Mesendoderm (in vitro differentiated cells): ENCODE measurements at regions not wholly inside any gene's neighbourhood (a gene's known extent, or its start where the extent isn't known, plus 50 kb on each side); places are given as distances from the start of the nearest gene placed in this dataset.
"Not testable (repeated sequence)": the region's sequence is repeated elsewhere in the genome, so short reads cannot be mapped to it uniquely, and the experiment has no call there.

ENCODE experiments used
- DNase-seq: peaks from one replicate; pipeline ENCODE4 v3.0.0; 2013
- H2AK5ac ChIP-seq: 2 replicates; pipeline ENCODE4 v1.6.1; 2013; ENCODE audit warnings: low read length, inconsistent platforms
- H2BK120ac ChIP-seq: 2 replicates; pipeline ENCODE4 v1.6.1; 2013; ENCODE audit warnings: low read depth, mild to moderate bottlenecking, low read length, moderate library complexity, mixed read lengths
- H2BK15ac ChIP-seq: replicated peaks from 2 replicates; pipeline ENCODE4 v1.6.1; 2013; ENCODE audit warnings: low read depth, mild to moderate bottlenecking, moderate library complexity
- H2BK5ac ChIP-seq: 2 replicates; pipeline ENCODE4 v1.6.1; 2013; ENCODE audit warnings: low read length, inconsistent platforms
- H3K18ac ChIP-seq: 2 replicates; pipeline ENCODE4 v1.6.1; 2013; ENCODE audit warnings: mild to moderate bottlenecking, low read length, mixed read lengths
- H3K23ac ChIP-seq: one replicate; pipeline ENCODE4 v1.6.1; 2013; ENCODE audit warnings: low read length
- H3K27ac ChIP-seq: 2 replicates; pipeline ENCODE4 v1.5.1; 2013; ENCODE audit warnings: low read depth, mild to moderate bottlenecking, inconsistent platforms, low read length, moderate library complexity
- H3K27me3 ChIP-seq: 2 replicates; pipeline ENCODE4 v1.6.1; 2013; ENCODE audit warnings: low read length, control low read depth, mild to moderate bottlenecking, inconsistent platforms; ENCODE audit not compliant: insufficient read depth, poor library complexity
- H3K36me3 ChIP-seq: 2 replicates; pipeline ENCODE4 v1.6.1; 2013; ENCODE audit warnings: low read length, inconsistent platforms; ENCODE audit not compliant: control insufficient read depth, insufficient read depth
- H3K4ac ChIP-seq: one replicate; pipeline ENCODE4 v1.6.1; 2013; ENCODE audit warnings: low read depth, mild to moderate bottlenecking, low read length, moderate library complexity
- H3K4me1 ChIP-seq: 2 replicates; pipeline ENCODE4 v1.6.1; 2013; ENCODE audit warnings: low read depth, low read length, inconsistent platforms; ENCODE audit not compliant: control insufficient read depth
- H3K4me2 ChIP-seq: 2 replicates; pipeline ENCODE4 v1.6.1; 2013; ENCODE audit warnings: low read length
- H3K4me3 ChIP-seq: 2 replicates; pipeline ENCODE4 v1.5.1; 2013; ENCODE audit warnings: mild to moderate bottlenecking, low read length
- H3K56ac ChIP-seq: one replicate; pipeline ENCODE4 v1.6.1; 2013; ENCODE audit warnings: low read length
- H3K79me1 ChIP-seq: 2 replicates; pipeline ENCODE4 v1.6.1; 2013; ENCODE audit warnings: low read length, inconsistent platforms
- H3K79me2 ChIP-seq: 2 replicates; pipeline ENCODE4 v1.6.1; 2013; ENCODE audit warnings: mild to moderate bottlenecking, low read length; ENCODE audit not compliant: control insufficient read depth, insufficient read depth
- H3K9ac ChIP-seq: 2 replicates; pipeline ENCODE4 v1.6.1; 2013; ENCODE audit warnings: low read length, inconsistent platforms
- H4K5ac ChIP-seq: one replicate; pipeline ENCODE4 v1.6.1; 2013; ENCODE audit warnings: low read length
- H4K8ac ChIP-seq: one replicate; pipeline ENCODE4 v1.6.1; 2013; ENCODE audit warnings: low read depth, mild to moderate bottlenecking, control low read depth, low read length, moderate library complexity
- WGBS: extraction: QIAGEN DNeasy Blood & Tissue Kit; methylation state at CpG from one replicate; pipeline ENCODE4 v1.1.7; 2013; ENCODE audit warnings: low lambda C conversion rate, missing lambda C conversion rate; ENCODE audit not compliant: insufficient coverage; ENCODE audit errors: extremely low coverage; 5-methylcytosine and 5-hydroxymethylcytosine counted together

DNA sequence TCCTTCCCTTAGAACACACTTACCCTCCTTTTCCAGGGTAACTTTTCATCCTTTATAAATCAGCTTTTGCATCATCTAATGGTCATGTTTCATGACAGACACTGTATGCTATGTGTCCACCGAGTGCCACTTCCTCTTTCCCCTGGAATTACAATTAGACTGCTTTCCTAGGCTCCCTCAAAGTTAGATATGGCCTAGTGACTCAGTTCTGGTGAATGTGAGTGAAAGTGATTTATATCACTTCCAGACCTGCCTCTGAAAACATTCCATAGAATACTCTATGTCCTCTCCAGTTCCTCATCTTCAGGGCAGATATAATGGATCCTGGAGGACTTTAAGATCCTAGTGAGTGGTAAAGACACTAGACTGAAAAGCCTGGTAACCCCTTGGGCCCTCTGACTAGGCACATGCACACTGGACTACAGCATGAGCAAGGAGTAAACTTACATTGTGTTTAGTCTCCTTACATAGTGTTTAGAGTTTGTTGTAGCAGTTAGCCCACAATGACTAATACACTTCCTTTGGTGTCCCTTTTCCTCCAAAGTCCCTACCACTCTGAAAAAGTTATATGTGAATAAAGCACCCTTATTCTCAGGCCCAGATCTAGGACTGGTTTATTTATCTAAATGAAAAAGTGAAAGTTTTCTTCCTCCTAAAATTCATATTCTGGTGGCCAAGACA is 59.3 kb downstream of the GPR88 start:
- H2BK120ac ChIP-seq = no peak overlapping the region
- no peak overlapping the region for H2BK5ac ChIP-seq
- no peaks in the 10 kb centered on the region for H3K79me1 ChIP-seq
- no peak overlapping the region for H4K8ac ChIP-seq
- H3K27ac ChIP-seq = no peak overlapping the region
- H3K4me3 ChIP-seq = no peak overlapping the region
- no peak overlapping the region for H3K9ac ChIP-seq
- H3K4me2 ChIP-seq = no peak overlapping the region
- no peak overlapping the region for H3K23ac ChIP-seq
- no CpG with 5 or more reads among the region's 1 CpG for WGBS
- no peak overlapping the region for H3K18ac ChIP-seq
- H3K36me3 ChIP-seq = no peaks in the 10 kb centered on the region
- H3K4ac ChIP-seq = no peak overlapping the region
- no peak overlapping the region for H3K56ac ChIP-seq
- H2AK5ac ChIP-seq = no peak overlapping the region
- H3K4me1 ChIP-seq = no peaks in the 10 kb centered on the region
- no peak overlapping the region for H4K5ac ChIP-seq
- peak; percentile 45 for DNase-seq
- no peaks in the 10 kb centered on the region for H3K27me3 ChIP-seq
- no peaks in the 10 kb centered on the region for H3K79me2 ChIP-seq
- H2BK15ac ChIP-seq = no peak overlapping the region

DNA sequence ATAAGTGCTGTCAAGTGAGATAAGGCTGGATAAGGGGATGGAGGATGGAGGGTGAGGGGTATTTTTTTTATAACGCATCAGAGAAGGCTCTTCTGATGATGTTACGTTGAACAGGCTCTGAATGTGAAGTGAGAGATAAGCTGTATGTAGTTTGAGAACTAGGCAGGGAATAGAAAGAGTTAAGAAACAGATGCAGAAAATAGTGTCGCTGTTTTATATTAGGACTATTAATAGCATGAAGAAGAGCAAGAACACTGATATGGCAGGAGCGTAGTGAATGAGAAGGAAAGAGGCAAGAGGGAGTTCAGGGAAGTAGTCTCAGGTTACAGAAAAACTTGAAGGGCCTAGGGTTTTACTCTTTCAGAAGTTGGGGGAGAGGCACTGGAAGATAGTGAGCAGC is 59.8 kb downstream of the GPR88 start:
- Histone ChIP-seq H3K79me2 (no peaks in the 10 kb centered on the region), H3K4me3 (no peak overlapping the region), H3K4ac (no peak overlapping the region), H3K4me2 (no peak overlapping the region), H2BK120ac (no peak overlapping the region), H2BK5ac (no peak overlapping the region), H3K23ac (no peak overlapping the region), H3K36me3 (no peaks in the 10 kb centered on the region), H3K56ac (no peak overlapping the region), H2AK5ac (no peak overlapping the region), H3K79me1 (no peaks in the 10 kb centered on the region), H4K5ac (no peak overlapping the region), H3K27ac (no peak overlapping the region), H2BK15ac (no peak overlapping the region), H4K8ac (no peak overlapping the region), H3K4me1 (no peaks in the 10 kb centered on the region), H3K27me3 (no peaks in the 10 kb centered on the region), H3K9ac (no peak overlapping the region), H3K18ac (no peak overlapping the region)
- no peak for DNase-seq
- WGBS = no CpG with 5 or more reads among the region's 4 CpGs

GRCh38 chr1:100600377-100600776 is 62.4 kb downstream of the GPR88 start:
- H2BK15ac ChIP-seq, H3K18ac ChIP-seq, H3K23ac ChIP-seq, H3K9ac ChIP-seq, H3K79me2 ChIP-seq, H3K36me3 ChIP-seq, H2BK120ac ChIP-seq, H3K4ac ChIP-seq, H4K8ac ChIP-seq, H3K56ac ChIP-seq, H3K79me1 ChIP-seq, H3K4me1 ChIP-seq, H3K4me3 ChIP-seq, H3K27ac ChIP-seq, H4K5ac ChIP-seq, H2BK5ac ChIP-seq, H3K27me3 ChIP-seq, H2AK5ac ChIP-seq, DNase-seq, H3K4me2 ChIP-seq: not testable (repeated sequence)
- no CpG with 5 or more reads among the region's 2 CpGs for WGBS

DNA sequence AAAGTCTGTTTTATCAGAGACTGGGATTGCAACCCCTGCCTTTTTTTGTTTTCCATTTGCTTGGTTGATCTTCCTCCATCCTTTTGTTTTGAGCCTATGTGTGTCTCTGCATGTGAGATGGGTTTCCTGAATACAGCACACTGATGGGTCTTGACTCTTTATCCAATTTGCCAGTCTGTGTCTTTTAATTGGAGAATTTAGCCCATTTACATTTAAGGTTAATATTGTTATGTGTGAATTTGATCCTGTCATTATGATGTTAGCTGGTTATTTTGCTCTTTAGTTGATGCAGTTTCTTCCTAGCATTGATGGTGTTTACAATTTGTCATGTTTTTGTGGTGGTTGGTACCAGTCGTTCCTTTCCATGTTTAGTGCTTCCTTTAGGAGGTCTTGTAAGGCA is 64.1 kb downstream of the GPR88 start:
- not testable (repeated sequence) for H3K56ac ChIP-seq, H2BK5ac ChIP-seq, H3K23ac ChIP-seq, DNase-seq, H3K4me2 ChIP-seq, H3K79me2 ChIP-seq, H2BK15ac ChIP-seq, H3K36me3 ChIP-seq, H2AK5ac ChIP-seq, H3K9ac ChIP-seq, H4K8ac ChIP-seq, H4K5ac ChIP-seq, H2BK120ac ChIP-seq, H3K18ac ChIP-seq, H3K79me1 ChIP-seq, H3K27me3 ChIP-seq, H3K27ac ChIP-seq, H3K4me1 ChIP-seq, H3K4ac ChIP-seq, H3K4me3 ChIP-seq
- WGBS = no CpG with 5 or more reads among the region's 1 CpG

DNA sequence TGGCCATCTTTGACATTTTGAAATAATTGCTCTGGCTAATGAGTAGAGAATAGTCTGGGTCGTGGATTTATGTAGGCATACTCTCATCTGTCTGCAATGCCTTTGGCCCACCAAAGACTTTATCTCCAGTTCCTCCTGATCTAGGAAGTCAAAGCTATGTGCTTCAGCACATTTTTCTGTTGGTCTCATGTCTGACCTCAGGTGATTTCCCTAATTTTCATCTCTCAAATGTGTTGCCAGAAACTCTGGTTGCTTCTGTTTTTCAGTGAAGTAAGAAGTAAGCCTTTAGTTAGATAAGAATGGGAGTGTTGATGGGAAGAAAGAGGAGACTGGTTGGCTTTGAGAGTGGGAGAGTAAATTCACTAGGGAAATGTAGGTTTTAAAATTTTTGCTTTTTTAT is 66.4 kb downstream of the GPR88 start:
- Histone ChIP-seq H2BK120ac (no peak overlapping the region), H4K8ac (no peak overlapping the region), H4K5ac (no peak overlapping the region), H3K4me2 (no peak overlapping the region), H3K27ac (no peak overlapping the region), H3K23ac (no peak overlapping the region), H2BK15ac (no peak overlapping the region), H3K4ac (no peak overlapping the region), H3K27me3 (no peaks in the 10 kb centered on the region), H3K36me3 (no peaks in the 10 kb centered on the region), H3K4me3 (no peak overlapping the region), H3K9ac (no peak overlapping the region), H2BK5ac (no peak overlapping the region), H3K56ac (no peak overlapping the region), H3K18ac (no peak overlapping the region), H3K4me1 (no peaks in the 10 kb centered on the region), H2AK5ac (no peak overlapping the region), H3K79me2 (no peaks in the 10 kb centered on the region), H3K79me1 (no peaks in the 10 kb centered on the region)
- DNase-seq = no peak
- WGBS = no CpG with 5 or more reads among the region's 1 CpG

DNA sequence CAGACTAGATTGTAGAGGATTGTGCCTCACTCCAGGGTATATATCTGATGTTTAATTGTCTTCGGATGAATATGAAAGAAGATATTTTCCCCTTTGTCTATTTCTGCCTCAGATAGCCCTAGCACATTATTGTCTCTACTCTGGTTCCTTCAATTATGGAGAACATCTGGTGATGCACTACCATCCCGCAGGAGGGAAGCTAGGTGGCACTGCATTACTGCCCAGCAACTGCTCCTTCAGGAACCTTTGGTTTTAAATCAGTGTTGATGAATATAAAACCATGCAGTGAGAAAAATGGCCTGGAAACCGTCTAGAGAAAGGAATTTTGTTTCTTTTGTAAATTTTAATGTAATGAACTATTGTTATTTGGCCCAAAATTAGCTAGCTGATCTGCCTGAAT is 68.5 kb downstream of the GPR88 start:
- Histone ChIP-seq H3K4ac (no peak overlapping the region), H3K79me2 (no peaks in the 10 kb centered on the region), H2AK5ac (no peak overlapping the region), H3K27me3 (no peaks in the 10 kb centered on the region), H2BK5ac (no peak overlapping the region), H4K8ac (no peak overlapping the region), H3K18ac (no peak overlapping the region), H2BK120ac (no peak overlapping the region), H3K4me3 (no peak overlapping the region), H3K23ac (no peak overlapping the region), H3K4me1 (no peaks in the 10 kb centered on the region), H3K36me3 (no peaks in the 10 kb centered on the region), H2BK15ac (no peak overlapping the region), H3K79me1 (no peaks in the 10 kb centered on the region), H3K9ac (no peak overlapping the region), H3K4me2 (no peak overlapping the region), H3K56ac (no peak overlapping the region), H3K27ac (no peak overlapping the region), H4K5ac (no peak overlapping the region)
- DNase-seq = peak; percentile 41
- no CpG with 5 or more reads among the region's 3 CpGs for WGBS
